ENCODE measurements at regions not wholly inside any gene's neighbourhood (a gene's known extent, or its start where the extent isn't known, plus 50 kb on each side); places are given as distances from the start of the nearest gene placed in this dataset.

DNA sequence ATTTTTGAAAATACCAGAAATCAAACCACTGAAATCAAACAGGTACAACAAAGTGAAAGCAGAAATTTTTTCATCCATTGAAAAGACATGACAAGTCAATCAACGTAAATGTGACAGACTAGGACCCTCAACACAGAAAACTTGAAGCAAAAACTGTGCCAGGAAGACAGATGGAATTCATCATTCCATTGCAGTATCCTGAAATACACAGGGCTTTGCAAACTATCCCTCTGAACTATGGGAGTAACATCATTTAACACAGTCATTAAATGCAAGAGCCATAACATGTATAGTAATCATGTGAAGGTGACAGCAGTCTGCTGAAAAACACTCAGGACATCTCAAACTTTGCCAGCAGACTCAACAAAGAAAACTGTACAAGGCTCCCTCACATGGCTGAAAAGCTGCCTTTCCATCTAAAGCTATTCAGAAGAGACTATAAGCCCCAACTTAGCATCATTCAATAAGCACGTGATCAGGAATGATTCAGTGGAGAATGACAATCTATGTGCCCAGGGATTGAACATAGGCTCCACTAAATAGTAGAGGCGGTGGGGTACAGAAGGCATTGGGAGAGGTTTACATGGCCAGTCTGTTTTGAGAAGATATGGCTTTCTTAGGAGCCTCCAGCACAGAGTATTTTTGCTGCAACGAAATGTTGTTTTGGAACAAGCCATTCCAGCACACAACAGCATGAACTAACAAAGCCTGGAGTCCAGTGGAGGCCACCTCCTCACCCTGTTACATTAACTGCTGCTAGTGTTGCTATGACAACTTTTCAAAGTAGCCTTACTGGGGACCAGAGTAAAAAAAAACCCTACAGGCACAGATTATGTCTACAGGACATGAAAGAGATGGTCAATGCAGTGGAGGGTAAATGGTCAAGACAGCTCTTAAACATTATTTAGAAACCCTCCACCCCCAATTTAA is 274.5 kb upstream of the NOCT start:
- Histone ChIP-seq H3K4me3 (ENCODE audit: low read length) (no peak overlapping the region), H3K36me3 (ENCODE audit: insufficient read depth, low read length) (no peaks in the 10 kb centered on the region), H3K9me3 (replicated peaks; ENCODE audit: low read length) (no peaks in the 10 kb centered on the region), H3K4me2 (ENCODE audit: low read length) (no peak overlapping the region), H3K27me3 (ENCODE audit: control insufficient read depth, insufficient read depth, low read length) (no peaks in the 10 kb centered on the region), H3K4me1 (ENCODE audit: control insufficient read depth, insufficient read depth, low read length) (peaks cover 6% of the 10 kb centered on the region), H3K9ac (ENCODE audit: low read depth, low read length) (no peak overlapping the region)

DNA sequence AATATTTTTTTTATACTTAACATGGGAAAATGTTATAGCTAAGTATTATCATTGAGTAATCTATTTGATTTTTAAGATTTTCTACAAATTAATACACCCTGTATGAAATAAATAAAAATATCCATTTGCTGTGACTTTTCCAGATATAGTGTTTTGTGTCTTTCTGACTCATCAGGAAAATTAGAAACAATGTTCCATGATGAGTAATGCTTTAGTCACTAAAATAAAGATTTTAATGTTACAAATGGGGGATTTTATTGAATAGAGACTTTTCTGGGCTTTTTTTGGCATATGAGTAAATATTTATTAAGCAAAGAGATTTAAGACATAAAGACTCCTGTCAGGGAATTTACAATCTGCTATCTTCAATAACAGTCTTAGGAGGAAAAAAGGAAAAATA is 279.2 kb upstream of the NOCT start:
- H3K9ac ChIP-seq (ENCODE audit: low read depth, low read length): no peak overlapping the region
- peak overlapping the region; percentile 43 for H3K4me2 ChIP-seq (ENCODE audit: low read length)
- H3K27me3 ChIP-seq (ENCODE audit: control insufficient read depth, insufficient read depth, low read length): no peaks in the 10 kb centered on the region
- H3K4me3 ChIP-seq (ENCODE audit: low read length): no peak overlapping the region
- H3K36me3 ChIP-seq (ENCODE audit: insufficient read depth, low read length): no peaks in the 10 kb centered on the region
- H3K4me1 ChIP-seq (ENCODE audit: control insufficient read depth, insufficient read depth, low read length): peaks cover 11% of the 10 kb centered on the region
- H3K9me3 ChIP-seq (replicated peaks; ENCODE audit: low read length): no peaks in the 10 kb centered on the region

DNA sequence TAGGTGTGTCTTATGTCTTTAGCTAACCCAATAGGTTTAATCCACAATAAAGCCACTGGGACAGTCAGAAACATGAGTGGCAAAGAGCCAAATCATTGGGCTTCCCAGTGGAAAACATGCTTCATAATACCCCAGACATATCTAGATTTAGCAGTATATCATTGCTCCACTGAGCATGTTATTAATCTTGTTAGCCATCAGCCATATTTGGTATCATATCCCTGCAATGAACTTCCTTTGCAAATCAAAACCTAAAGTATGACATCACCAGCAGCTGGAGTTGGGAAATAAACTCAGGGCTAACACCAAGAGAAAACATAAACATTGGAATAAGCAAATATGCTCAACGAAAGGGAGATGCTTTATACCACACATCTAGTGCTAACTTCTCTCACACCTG is 280.8 kb upstream of the NOCT start:
- H3K27me3 ChIP-seq (ENCODE audit: control insufficient read depth, insufficient read depth, low read length): no peaks in the 10 kb centered on the region
- no peak overlapping the region for H3K9ac ChIP-seq (ENCODE audit: low read depth, low read length)
- no peaks in the 10 kb centered on the region for H3K9me3 ChIP-seq (replicated peaks; ENCODE audit: low read length)
- no peaks in the 10 kb centered on the region for H3K36me3 ChIP-seq (ENCODE audit: insufficient read depth, low read length)
- no peak overlapping the region for H3K4me3 ChIP-seq (ENCODE audit: low read length)
- H3K4me2 ChIP-seq (ENCODE audit: low read length): no peak overlapping the region
- peaks cover 11% of the 10 kb centered on the region for H3K4me1 ChIP-seq (ENCODE audit: control insufficient read depth, insufficient read depth, low read length)

DNA sequence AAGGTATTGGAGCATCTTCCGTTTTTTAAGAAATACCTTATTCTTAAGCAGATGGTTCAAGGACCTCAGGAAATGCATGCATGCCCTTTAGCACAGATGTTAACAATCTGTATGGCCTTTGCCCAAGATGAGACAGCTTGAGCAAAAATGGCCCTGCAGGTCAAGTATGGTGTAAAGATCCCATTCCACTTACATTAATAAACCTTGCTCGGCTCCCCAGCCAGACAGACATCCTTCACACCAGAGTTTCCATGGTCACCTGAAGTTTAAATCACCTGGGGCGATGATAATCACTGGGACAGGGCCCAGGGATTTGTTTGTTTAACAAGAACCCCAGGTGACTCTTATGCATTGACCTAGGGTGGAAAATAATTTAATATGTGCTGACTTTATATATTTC is 287.0 kb upstream of the NOCT start:
- Histone ChIP-seq H3K9ac (ENCODE audit: low read depth, low read length) (no peak overlapping the region), H3K4me3 (ENCODE audit: low read length) (no peak overlapping the region), H3K27me3 (ENCODE audit: control insufficient read depth, insufficient read depth, low read length) (no peaks in the 10 kb centered on the region), H3K4me2 (ENCODE audit: low read length) (no peak overlapping the region), H3K9me3 (replicated peaks; ENCODE audit: low read length) (no peaks in the 10 kb centered on the region), H3K36me3 (ENCODE audit: insufficient read depth, low read length) (no peaks in the 10 kb centered on the region), H3K4me1 (ENCODE audit: control insufficient read depth, insufficient read depth, low read length) (no peaks in the 10 kb centered on the region)

DNA sequence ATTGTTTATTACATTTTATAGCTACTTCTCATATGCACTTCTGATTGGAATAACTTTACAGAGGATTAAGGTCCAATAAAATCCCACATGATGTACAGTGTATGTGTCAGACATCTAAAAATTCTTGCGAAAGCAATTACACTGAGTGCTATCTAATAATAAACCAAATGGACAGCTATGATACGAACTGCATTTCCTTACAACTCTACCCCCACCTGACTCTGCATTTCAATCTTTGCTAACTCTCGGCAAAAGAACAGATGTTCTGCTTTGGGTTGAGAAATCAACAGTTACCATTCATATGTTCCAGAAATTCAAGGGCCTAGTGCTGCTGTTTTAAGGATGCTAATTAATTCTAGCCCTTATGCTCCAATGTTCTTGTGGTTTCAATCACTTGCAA is 287.9 kb upstream of the NOCT start:
- H3K27me3 ChIP-seq (ENCODE audit: control insufficient read depth, insufficient read depth, low read length): no peaks in the 10 kb centered on the region
- H3K9ac ChIP-seq (ENCODE audit: low read depth, low read length): no peak overlapping the region
- H3K4me2 ChIP-seq (ENCODE audit: low read length): no peak overlapping the region
- no peaks in the 10 kb centered on the region for H3K4me1 ChIP-seq (ENCODE audit: control insufficient read depth, insufficient read depth, low read length)
- no peaks in the 10 kb centered on the region for H3K9me3 ChIP-seq (replicated peaks; ENCODE audit: low read length)
- no peaks in the 10 kb centered on the region for H3K36me3 ChIP-seq (ENCODE audit: insufficient read depth, low read length)
- no peak overlapping the region for H3K4me3 ChIP-seq (ENCODE audit: low read length)

DNA sequence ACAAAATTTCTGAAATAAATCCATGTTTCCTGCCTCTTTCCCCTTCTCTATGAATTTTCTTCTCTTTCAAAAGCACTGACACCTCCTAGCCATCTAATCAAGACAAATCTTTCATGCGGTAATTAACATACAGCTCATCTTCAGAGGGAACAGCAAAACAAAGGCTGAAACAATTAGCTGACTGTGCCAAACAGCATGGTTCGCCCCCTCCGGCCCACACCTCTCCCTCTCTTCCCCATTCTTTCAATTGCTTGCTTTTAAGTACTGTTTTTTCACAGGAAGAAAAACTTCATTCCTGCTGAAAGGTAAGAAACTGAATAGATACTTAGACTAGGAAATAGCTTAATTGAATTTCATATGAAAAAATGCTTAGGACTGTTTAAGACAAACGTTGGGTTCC is 291.1 kb upstream of the NOCT start:
- Histone ChIP-seq H3K9me3 (replicated peaks; ENCODE audit: low read length) (no peaks in the 10 kb centered on the region), H3K27me3 (ENCODE audit: control insufficient read depth, insufficient read depth, low read length) (no peaks in the 10 kb centered on the region)

DNA sequence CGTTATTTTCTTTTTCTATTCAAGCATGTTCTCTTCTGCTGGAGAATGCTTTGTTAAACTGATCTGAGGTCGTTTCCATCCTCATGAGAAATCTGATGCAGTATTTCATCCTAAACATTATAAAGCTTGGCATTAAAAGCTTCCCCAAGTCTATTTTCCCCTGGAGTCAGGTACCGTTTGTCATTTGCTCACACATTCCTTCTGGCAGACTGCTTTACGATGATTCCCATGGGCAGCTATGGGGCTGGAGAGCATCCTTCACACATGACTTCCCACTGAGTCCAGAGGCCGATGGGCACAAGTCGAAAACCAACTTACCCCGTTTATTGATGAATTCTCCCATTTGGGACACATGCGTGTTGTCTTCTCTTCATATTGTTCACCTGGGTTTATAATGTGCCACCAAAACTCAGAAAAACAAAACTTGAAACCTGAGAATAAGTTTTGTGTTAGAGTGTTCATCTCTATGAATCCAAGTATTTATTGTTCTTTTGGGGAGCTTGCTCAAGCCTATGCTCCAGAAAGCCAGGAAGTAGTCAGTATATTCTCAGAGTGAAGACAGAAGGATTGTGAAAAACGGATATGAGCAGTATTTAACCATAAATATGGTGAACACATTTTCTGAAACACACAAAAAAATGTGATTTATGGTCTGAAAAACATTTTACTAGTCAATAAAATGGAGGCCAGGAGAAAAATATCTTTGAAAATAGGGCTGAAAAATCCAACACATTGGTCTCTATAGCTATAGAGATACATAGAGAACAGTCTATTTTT is 298.8 kb upstream of the NOCT start:
- H3K4me3 ChIP-seq (ENCODE audit: low read length): no peak overlapping the region
- H3K4me2 ChIP-seq (ENCODE audit: low read length): no peak overlapping the region
- no peaks in the 10 kb centered on the region for H3K9me3 ChIP-seq (replicated peaks; ENCODE audit: low read length)
- no peak overlapping the region for H3K9ac ChIP-seq (ENCODE audit: low read depth, low read length)
- H3K4me1 ChIP-seq (ENCODE audit: control insufficient read depth, insufficient read depth, low read length): no peaks in the 10 kb centered on the region
- H3K36me3 ChIP-seq (ENCODE audit: insufficient read depth, low read length): no peaks in the 10 kb centered on the region
- H3K27me3 ChIP-seq (ENCODE audit: control insufficient read depth, insufficient read depth, low read length): no peaks in the 10 kb centered on the region

More for the DNA sequence above, 291.1 kb upstream of the NOCT start:
- Histone ChIP-seq H3K36me3 (ENCODE audit: insufficient read depth, low read length) (no peaks in the 10 kb centered on the region), H3K9ac (ENCODE audit: low read depth, low read length) (no peak overlapping the region), H3K4me2 (ENCODE audit: low read length) (no peak overlapping the region), H3K4me3 (ENCODE audit: low read length) (no peak overlapping the region), H3K4me1 (ENCODE audit: control insufficient read depth, insufficient read depth, low read length) (no peaks in the 10 kb centered on the region)

DNA sequence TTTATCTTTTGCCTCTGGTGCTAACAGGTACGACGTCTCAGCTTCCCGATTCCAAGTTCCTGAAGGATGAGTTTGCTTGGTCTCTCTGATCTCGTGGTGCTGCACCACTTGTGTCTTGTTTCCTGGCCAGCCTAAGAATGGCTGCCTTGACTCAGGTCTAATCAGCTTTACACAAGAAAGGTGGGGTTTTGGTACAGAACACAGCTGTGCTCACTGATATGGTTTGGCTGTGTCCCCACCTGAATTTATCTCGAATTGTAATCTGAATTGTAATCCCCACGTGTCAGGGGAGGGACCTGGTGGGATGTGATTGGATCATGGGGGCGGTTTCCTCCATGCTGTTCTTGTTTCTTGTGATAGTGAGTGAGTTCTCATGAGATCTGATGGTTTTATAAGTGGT is 305.3 kb upstream of the NOCT start:
- Histone ChIP-seq H3K4me2 (ENCODE audit: low read length) (no peak overlapping the region), H3K4me3 (ENCODE audit: low read length) (no peak overlapping the region), H3K4me1 (ENCODE audit: control insufficient read depth, insufficient read depth, low read length) (no peaks in the 10 kb centered on the region), H3K36me3 (ENCODE audit: insufficient read depth, low read length) (no peaks in the 10 kb centered on the region), H3K27me3 (ENCODE audit: control insufficient read depth, insufficient read depth, low read length) (peaks cover 15% of the 10 kb centered on the region), H3K9ac (ENCODE audit: low read depth, low read length) (no peak overlapping the region), H3K9me3 (replicated peaks; ENCODE audit: low read length) (no peaks in the 10 kb centered on the region)

DNA sequence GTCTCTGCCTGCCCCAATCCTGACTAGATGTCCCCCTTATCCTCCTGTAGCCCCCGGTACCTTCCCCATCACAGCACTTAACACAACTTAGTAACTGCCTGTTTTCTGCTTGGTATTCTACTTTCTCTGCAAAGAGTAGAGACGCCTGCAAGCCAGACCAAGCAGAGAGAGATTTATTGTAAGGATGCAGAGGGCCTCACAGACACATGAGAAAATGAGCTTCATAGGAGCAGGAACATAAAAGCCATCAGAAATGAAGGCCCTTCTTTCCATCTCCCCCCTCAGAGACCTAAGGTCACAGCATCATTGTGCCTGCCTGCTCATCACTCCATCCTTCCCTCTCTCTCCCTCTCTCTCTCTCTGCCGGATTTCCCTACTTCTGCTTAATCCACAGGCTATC is 305.7 kb upstream of the NOCT start:
- no peak overlapping the region for H3K9ac ChIP-seq (ENCODE audit: low read depth, low read length)
- H3K36me3 ChIP-seq (ENCODE audit: insufficient read depth, low read length): no peaks in the 10 kb centered on the region
- H3K4me2 ChIP-seq (ENCODE audit: low read length): no peak overlapping the region
- peaks cover 15% of the 10 kb centered on the region for H3K27me3 ChIP-seq (ENCODE audit: control insufficient read depth, insufficient read depth, low read length)
- no peaks in the 10 kb centered on the region for H3K9me3 ChIP-seq (replicated peaks; ENCODE audit: low read length)
- H3K4me3 ChIP-seq (ENCODE audit: low read length): no peak overlapping the region
- no peaks in the 10 kb centered on the region for H3K4me1 ChIP-seq (ENCODE audit: control insufficient read depth, insufficient read depth, low read length)

DNA sequence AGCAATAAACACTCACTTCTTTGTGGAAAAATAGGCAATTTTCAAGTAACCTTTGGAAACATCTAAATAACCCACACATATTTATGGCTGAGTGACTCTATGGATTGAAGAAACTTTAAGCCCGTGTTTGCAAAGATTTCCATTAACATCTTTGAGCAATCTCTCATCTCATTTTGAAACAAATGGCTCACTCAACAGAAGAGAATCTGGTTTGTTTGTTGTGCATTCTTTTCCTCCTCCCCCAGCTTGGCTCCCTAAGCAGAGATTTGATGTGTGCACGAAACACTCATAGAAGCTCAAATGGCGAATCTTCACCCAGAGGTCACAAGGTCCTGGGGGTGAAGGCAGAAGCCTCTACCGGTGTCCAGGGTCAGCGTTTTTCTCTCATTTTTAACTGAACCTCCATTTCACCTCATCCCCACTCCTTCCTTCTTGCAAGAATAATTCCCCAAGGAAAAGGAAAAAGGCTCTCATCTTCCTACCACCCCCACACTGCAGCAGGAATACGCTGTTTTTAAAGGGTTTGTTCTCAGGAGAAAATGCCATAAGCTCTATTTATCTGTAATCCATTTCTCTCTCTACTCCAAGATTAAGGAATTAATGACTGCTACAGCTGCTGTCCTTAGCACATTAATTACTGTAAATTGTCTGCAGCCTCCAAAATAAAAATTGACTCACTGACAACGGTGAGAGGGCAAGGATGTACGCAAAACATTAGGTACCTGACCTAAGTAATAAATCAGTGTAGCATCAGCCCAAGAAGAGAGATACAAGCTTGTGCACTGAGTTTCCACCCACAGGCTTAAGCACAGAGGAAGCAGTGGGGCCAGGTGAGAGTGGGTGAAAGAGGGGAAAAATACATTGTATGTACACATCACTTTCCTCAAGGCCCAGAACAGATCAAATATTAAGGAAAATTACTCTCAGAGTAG is 307.6 kb upstream of the NOCT start:
- H3K27me3 ChIP-seq (ENCODE audit: control insufficient read depth, insufficient read depth, low read length): peaks cover 15% of the 10 kb centered on the region

DNA sequence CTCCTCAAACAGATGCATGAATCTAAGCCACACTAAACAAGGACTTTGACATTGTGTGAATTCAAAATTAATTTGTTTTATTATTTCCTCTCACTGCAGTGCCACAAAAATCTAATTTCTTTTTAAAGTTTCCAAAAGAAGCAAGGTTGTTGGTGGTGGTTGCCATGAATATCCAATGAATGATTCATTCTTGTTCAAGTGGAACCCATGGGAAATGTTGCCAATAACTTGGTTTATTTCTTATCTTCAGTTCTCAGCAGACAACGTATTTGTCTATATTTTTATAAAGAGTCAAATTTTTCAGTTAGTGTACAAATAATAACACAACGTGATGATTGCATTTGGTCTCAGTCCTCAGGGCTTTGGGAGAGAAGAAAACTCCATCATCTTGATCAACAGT is 309.4 kb upstream of the NOCT start:
- no peaks in the 10 kb centered on the region for H3K4me1 ChIP-seq (ENCODE audit: control insufficient read depth, insufficient read depth, low read length)
- H3K9me3 ChIP-seq (replicated peaks; ENCODE audit: low read length): no peaks in the 10 kb centered on the region
- no peak overlapping the region for H3K4me2 ChIP-seq (ENCODE audit: low read length)
- H3K9ac ChIP-seq (ENCODE audit: low read depth, low read length): no peak overlapping the region
- peaks cover 15% of the 10 kb centered on the region for H3K27me3 ChIP-seq (ENCODE audit: control insufficient read depth, insufficient read depth, low read length)
- H3K36me3 ChIP-seq (ENCODE audit: insufficient read depth, low read length): no peaks in the 10 kb centered on the region
- H3K4me3 ChIP-seq (ENCODE audit: low read length): no peak overlapping the region

More for the DNA sequence above, 307.6 kb upstream of the NOCT start:
- Histone ChIP-seq H3K4me3 (ENCODE audit: low read length) (no peak overlapping the region), H3K4me2 (ENCODE audit: low read length) (no peak overlapping the region), H3K9ac (ENCODE audit: low read depth, low read length) (no peak overlapping the region), H3K36me3 (ENCODE audit: insufficient read depth, low read length) (no peaks in the 10 kb centered on the region), H3K4me1 (ENCODE audit: control insufficient read depth, insufficient read depth, low read length) (no peaks in the 10 kb centered on the region), H3K9me3 (replicated peaks; ENCODE audit: low read length) (no peaks in the 10 kb centered on the region)
